Sciatic nerve (tissue), 2 donors: ENCODE measurements at regions not wholly inside any gene's neighbourhood (a gene's known extent, or its start where the extent isn't known, plus 50 kb on each side); places are given as distances from the start of the nearest gene placed in this dataset.
A peak's percentile ranks its signal among the peaks of the same experiment; 100 is the strongest.
"Not testable (repeated sequence)": the region's sequence is repeated elsewhere in the genome, so short reads cannot be mapped to it uniquely, and the experiment has no call there.

Experiments used
- ATAC-seq: fragments of 200-7000 bp; cut with Tn5 transposase; one replicate; pipeline ENCODE4 v1.9.1; 2020; ENCODE audit warnings: mild to moderate bottlenecking, moderate library complexity
- DNase-seq: peaks from one replicate; pipeline ENCODE4 v3.0.0-alpha.2; 2020; ENCODE audit warnings: low spot score
- intact Hi-C: fragments of 100-400 bp; cut with DNase I; formaldehyde crosslinking; loops from one replicate; pipeline ENCODE4 v1.14.2; 2022
- donor health status: DM: no; HTN: no; CAD: no.
- donor health status: DM: no; HTN: no; CAD: no.

DNA sequence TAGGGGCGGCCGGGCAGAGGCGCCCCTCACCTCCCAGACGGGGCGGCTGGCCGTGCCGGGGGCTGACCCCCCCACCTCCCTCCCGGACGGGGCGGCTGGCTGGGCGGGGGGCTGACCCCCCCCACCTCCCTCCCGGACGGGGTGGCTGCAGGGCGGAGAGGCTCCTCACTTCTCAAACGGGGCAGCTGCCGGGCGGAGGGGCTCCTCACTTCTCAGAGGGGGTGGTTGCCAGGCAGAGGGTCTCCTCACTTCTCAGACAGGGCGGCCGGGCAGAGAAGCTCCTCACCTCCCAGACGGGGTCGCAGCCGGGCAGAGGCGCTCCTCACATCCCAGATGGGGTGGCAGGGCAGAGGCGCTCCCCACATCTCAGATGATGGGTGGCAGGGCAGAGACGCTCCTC lies 836.8 kb downstream of the RAPGEF2 start:
- intact Hi-C loops, result not testable (repeated sequence)

DNA sequence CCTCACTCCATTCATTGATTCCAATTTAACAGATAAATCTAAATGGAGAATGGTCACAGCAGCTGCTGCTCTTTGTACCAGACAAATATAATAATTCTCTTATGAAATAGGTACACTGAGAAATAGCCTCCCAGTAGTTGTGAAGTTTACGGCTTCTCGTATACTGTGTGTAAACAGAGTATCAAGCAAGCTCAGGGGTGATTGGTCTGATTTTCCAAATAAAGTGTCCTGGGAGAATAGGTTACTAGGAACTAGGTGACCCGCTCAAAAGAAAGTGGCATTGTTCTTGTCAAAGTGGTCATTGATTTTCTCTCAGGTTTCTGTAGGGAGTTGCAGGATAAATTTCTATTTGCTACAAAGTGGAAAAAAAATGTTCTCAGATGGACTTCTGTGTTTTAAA lies 838.2 kb downstream of the RAPGEF2 start:
- intact Hi-C loops, result no loop called here
- ATAC-seq, result no peak
- no peak for DNase-seq

More for the DNA sequence above, 836.8 kb downstream of the RAPGEF2 start:
- not testable (repeated sequence) for DNase-seq, ATAC-seq

DNA sequence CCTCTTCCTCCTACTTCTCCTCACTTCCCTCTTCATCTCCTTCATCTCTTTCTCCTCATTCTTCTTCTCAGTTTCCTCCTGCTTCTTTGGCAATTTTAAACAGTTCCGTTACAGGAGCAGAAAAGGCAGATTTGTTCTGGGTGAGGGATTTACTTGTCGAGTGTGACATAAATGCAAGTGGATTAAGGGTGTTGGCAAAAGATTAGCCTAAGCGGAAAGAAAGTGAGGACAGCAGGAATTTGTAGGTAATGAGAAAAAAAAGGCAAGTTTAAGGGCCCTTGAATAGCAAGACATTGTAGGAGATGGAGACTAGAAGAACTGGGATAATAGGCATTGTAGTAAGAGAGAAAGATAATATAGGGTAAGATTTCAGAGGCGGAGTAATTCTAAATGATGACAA lies 841.6 kb downstream of the RAPGEF2 start:
- no peak for DNase-seq
- no peak for ATAC-seq
- intact Hi-C loops, result no loop called here

DNA sequence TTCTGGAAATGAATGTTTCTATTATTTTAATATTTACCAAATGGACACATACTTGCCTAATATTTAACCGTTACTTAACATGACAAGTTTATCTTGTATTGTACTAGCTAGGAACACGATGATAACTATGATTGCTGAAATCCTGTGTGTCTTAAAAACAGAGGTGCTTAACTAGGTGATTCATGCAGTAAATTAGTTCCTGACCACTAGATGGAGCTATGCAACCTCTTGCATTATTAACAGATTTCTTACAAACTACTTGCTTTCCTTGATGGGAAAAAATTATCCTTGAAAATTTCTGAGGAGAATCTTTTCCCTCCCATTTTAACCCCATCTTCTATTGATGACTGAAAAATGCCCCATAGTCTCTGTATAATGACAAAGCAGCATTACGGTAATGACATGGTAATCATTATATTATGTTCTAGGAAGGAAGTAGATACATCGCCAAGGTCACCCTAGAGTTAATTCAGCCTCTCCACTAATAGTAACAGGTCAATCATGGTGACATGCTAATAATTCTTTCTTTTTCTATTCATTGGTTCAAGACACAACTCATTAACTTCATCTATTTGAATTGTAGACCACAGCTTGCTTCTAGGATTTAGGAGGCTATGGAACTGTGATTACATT lies 844.2 kb downstream of the RAPGEF2 start:
- intact Hi-C loops, result no loop called here
- ATAC-seq, result no peak
- no peak for DNase-seq

DNA sequence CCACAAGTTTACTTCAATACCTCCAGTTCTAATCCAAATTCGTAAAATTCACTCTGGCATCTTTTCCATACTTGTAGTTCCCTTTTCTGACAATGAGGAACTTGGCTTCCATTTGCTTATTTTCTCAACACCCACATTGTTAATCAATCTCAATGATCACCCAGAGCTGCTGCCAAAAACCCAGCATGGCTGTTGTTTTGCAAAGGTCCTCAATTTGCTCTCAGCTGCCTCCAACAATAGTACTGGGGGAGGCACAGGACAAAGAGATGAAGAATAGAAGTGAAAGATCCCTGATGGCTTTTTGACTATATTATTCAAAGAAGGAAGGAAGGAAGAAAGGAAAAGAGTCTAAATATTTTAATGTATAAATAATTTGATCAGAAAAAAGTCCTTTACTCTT lies 847.8 kb downstream of the RAPGEF2 start:
- ATAC-seq (no peak), DNase-seq (no peak)
- intact Hi-C loops, result no loop called here

DNA sequence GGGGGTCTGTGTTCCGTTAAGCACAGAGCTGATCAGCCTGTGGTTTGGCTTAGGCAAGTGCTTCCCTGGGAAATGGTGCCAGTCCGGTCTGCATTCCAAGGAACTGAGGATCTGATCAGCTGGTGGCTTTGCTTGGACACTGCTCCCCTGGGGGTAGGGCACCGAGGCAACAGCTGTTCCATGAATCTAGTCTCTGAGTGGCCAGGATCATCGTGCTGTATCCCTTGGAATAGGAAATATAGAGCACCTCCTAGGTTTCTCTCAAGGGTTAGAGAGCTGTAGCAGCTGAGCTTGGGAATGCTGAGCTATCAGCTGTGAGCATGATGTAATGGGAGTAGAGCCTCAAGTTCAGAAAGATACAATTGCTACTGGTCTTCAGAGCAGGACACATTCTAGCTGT lies 863.9 kb downstream of the RAPGEF2 start:
- intact Hi-C loops, result no loop called here
- DNase-seq (no peak), ATAC-seq (no peak)

DNA sequence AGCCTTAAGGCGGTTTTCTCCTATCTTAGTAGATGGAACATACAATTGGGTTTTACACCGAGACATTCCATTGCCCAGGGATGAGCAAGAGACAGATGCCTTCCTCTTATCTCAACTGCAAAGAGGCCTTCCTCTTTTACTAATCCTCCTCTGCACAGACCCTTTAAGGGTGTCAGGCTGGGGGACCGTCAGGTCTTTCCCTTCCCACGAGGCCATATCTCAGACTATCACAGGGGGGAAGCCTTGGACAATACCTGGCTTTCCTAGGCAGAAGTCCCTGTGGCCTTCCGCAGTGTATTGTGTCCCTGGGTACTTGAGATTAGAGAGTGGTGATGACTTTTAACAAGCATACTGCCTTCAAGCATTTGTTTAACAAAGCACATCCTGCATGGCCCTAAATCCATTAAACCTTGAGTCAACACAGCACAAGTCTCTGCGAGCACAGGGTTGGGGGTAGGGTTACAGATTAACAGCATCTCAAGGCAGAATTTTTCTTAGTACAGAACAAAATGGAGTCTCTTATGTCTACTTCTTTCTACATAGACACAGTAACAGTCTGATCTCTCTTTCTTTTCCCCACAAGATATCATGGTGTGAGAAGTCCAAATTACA lies 874.1 kb downstream of the RAPGEF2 start:
- ATAC-seq, DNase-seq: not testable (repeated sequence)

DNA sequence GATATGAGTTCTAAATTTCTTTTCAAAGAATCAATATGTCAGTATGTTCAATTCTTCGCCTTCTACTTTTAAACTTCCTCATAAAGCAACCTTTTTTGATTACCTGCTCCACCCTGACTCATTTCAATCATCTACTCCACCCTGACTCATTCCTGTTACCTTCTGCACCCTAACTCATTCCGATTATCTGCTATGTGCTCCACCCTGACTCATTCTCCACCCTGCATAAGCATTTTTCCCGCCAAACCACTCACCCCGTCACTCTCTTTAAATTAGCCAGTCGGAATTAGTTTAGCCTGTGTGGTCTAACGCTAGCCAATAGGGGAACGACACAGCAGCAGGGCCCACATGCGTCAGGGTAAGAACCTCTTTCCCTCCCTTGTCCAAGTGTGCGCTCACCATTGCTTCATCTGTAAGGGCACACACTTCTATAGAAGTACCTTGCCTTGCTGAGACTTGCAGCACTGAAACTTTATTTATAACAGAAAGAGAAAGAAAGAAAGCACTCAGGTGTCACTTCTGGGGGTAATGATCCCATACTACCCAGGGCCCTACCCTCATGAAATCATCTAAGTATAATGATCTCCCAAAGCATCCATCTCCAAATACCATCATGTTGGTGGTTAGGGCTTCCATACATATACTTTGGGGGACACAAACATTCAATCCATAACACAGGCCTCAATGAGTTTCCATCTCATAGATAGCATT lies 875.2 kb downstream of the RAPGEF2 start:
- ATAC-seq (no peak), DNase-seq (no peak)
- intact Hi-C loops, result no loop called here

More for the DNA sequence above, 874.1 kb downstream of the RAPGEF2 start:
- intact Hi-C loops, result not testable (repeated sequence)

DNA sequence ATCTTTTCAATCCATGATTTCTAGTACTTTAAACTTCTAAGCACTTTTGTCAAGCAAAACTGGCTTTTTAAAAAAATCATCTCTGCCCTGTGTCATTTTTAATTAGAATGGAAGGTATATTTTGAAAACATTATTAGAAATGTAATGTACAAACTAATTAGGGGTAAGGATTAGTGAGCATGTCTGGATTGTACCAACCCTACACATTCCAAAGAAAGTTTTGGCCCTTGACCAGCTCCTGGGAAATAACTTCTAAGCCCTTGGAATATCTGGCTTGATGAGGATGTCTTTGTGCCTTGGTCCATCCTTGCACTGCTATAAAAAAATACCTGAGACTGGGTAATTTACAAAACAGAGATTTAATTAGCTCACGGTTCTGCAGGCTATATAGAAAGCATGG lies 876.5 kb downstream of the RAPGEF2 start:
- ATAC-seq, result no peak
- intact Hi-C loops, result no loop called here

DNA sequence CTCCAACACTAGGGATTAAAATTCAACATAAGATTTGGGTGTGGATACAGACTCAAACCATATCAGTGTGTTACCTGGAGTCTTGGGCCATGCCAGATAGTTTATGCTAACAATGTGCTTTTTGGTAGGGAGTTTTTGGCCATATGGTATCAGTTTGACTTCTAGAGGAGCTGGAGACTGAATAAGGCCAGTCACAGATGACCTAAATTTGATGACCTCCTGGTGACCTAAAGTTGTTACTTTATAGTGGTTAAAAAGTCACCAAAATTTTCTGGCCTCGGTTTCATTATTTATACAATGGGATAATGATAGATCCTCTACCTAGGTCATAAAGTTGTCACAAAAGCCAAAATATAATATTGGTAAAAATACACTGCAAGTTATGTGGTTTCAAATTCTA lies 877.1 kb downstream of the RAPGEF2 start:
- intact Hi-C loops, result no loop called here
- DNase-seq, result no peak

More for the DNA sequence above, 876.5 kb downstream of the RAPGEF2 start:
- DNase-seq, result no peak

DNA sequence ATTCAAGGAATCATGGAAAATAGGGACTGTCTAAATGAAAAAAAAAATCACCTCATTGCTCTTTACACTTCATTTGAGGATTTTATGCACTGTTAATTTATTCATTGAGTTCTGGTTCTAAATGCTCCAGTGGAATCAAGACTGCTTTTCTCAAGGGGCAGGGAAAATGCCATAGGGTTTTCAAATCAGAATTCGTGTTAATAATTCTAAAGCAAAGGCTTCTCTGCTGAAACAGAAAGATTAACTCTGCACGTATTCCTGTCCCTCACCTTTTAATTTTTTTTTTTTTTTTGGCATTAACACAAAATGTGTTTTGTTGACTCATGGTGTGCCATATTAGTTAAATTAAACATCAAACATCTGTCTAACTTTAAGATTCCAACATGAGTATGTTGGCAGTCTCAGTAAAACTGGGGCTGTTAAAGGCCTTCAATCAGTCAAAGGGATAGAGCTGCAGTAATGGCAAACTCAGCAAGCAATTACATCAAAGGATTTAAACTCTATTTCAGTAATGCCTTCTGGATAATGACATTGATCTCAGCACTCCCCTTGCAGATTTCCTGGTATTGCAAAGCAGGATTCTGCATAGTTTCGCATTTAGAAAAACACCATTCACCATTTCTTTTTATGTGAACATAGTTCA lies 878.1 kb downstream of the RAPGEF2 start:
- ATAC-seq, result no peak
- intact Hi-C loops, result no loop called here

More for the DNA sequence above, 877.1 kb downstream of the RAPGEF2 start:
- no peak for ATAC-seq

DNA sequence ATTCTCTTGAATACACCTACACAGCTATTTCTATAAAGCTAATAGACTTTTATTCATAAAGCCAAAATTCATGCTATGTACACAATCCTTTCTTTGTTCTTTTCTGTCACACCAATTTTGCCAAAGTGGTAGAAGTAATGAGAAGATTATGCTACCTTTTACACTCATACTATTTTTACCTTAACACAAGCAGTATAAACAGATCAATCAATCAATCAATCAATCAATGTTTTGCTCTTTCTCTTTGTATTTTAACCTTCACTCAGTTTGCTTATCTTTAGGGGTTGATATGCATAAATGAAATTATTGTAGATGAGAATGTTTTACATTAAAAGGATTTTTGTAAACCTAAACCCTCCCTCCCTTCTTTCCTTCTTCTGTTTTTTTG lies 878.6 kb downstream of the RAPGEF2 start:
- DNase-seq (no peak), ATAC-seq (no peak)
- intact Hi-C loops, result no loop called here

More for the DNA sequence above, 878.1 kb downstream of the RAPGEF2 start:
- DNase-seq, result no peak

DNA sequence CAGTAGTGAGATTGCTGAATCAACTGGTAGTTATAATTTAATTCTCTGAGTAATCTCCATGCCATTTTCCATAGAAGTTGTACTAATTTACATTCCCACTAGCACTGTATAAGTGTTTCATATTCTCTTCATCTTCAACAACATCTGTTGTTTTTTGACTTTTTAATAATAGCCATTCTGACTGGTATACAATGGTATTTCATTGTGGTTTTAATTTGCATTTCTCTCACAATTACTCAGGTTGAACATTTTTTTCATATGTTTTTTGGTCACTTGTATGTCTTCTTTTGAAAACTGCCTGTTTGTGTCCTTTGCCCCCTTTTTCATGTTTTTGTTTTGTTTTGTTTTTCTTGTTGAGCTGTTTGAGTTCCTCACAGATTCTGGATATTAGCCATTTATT lies 880.2 kb downstream of the RAPGEF2 start:
- DNase-seq (no peak), ATAC-seq (no peak)
- intact Hi-C loops, result no loop called here

DNA sequence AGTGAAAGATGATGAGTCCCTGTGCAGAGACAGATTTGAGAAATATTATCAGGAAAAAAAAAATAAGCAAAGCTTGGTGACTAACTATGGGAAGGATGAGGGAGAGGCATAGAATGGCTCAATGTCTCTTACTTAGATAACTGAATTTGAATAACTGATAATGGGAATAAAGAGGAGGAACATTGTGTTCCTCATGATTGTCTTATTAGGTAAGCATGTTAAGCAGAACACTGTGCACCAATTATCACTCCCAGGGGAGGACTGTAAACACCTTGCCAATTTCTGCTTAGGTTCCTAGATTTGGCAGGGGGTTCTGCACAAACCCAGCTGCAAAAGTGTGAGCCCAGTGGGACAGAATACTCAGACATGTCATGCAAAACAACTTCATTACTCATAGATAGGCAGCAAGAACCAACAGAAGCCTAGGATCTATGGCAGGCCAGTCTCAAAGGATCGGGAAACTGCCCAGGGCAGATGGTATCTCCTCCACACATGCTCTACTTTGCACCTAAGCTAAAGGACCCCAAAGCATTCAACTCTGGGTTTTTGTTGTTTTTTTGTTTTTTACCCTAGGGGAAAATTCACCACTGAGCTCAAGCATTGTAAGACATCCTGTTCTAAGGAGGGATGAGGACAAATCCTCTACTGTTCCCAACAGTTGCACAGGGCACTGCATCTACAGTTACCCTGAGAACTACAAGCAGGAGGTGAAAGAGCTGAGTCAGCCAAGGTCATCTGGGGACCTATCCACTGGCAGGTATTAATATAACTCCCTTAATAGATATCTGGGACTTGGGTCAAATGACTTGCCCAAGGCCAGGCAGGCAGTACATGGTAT lies 907.0 kb downstream of the RAPGEF2 start:
- intact Hi-C loops, result no loop called here
- DNase-seq (no peak), ATAC-seq (peak; percentile 70)

DNA sequence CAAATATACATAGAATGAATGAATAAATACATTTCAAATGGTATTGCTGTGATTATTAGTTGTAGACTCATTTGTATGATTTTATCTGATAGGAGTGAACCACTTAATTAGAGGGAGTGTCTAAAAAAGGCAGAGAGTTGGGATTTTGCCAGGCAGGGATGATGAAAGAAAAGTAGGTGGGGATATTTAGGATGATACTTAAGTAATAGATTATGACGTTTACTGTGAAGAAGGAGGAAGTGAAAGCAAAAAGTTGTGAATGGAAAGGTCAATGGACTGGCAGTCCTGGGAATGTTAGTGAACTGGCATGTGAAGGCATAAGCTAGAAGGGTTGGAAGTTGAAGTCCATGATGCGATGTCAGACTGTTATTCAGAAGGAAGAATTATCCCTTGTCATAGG lies 917.1 kb downstream of the RAPGEF2 start:
- no peak for ATAC-seq
- intact Hi-C loops, result loop anchor here (2.0 kb wide), 1 partner anchor 29 kb away; no protein-coding TSS in a partner anchor

DNA sequence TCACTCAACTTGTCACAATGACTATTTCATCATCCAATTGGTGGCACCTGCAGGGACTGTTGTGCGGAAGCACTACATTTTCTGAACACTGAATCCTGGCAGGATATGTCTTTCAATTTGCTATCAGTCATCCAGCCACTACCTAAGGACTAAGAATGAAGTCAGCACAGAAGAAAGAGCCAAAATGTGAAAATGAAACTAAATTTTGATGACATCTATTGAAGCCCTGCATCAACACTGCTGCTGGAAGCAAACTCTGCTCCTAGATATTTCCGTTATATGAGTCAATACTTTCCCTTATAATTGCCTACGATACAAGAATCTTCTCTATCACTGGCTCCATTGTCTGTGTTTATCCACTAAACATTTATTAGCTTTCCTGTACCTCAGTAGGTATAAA lies 917.9 kb downstream of the RAPGEF2 start:
- DNase-seq, result no peak
- ATAC-seq, result no peak
- intact Hi-C loops, result loop anchor here (2.0 kb wide), 1 partner anchor 30 kb away; no protein-coding TSS in a partner anchor

More for the DNA sequence above, 917.1 kb downstream of the RAPGEF2 start:
- no peak for DNase-seq

DNA sequence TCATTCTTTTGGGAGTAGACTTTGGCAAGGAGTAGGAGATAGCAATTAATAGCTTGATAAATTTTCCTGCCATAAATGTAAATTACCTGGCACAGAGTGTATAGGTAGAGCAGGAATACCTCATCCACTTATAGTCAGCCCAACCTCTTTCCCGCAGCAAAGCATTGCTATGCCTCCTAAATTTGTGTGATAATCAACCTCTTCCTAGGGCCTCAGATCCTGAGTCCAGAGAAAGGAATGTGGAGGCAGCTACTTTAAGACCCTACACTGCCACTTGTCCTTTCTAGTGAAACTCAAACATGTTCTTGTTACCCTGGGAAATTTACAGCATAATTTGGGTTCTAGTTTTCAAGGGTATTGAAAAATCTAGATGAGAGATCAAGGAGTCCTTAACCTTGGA lies 919.0 kb downstream of the RAPGEF2 start:
- intact Hi-C loops, result loop anchor here (2.0 kb wide), 1 partner anchor 31 kb away; no protein-coding TSS in a partner anchor
- no peak for DNase-seq
- no peak for ATAC-seq

DNA sequence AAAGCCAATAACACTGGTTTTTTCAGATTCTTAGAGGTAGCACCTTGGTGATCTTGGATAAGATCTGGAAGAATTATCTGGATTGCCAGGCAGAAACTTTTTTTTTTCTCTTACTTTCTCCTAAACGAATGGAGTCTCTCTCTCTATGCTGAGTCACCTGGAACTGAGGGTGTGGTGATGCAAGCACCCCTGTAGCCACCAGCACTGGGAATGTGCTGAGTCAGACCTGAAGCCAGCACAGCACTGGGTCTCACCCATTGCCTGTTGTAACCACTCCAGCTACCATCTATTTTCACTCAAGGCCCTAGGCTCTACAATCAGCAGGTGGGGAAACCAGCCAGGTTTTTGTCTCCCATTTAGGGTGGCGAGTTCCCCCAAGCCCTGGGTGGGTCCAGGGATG lies 923.8 kb downstream of the RAPGEF2 start:
- intact Hi-C loops, result no loop called here
- no peak for DNase-seq
- ATAC-seq, result no peak

DNA sequence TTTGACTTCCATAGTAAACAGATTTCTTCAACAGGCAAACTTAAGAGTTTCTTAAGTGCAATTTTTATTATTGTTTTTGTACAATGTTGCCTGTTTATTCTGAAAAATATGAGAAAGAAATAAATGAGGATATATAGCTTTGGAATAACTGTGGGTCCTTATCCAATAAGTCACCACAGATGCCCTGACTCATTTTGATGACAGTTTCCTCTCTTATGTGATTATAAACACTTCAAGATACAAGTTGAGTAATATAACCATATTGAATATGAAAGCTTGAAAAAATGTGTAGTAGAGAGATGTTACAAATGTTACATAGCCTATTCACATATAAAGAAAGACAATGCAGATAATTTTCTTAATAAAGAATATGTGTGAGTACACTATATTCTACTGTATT lies 931.6 kb downstream of the RAPGEF2 start:
- DNase-seq (no peak), ATAC-seq (no peak)
- intact Hi-C loops, result no loop called here
